Caco-2 (cell line): ENCODE measurements at regions not wholly inside any gene's neighbourhood (a gene's known extent, or its start where the extent isn't known, plus 50 kb on each side); places are given as distances from the start of the nearest gene placed in this dataset.
A peak's percentile ranks its signal among the peaks of the same experiment; 100 is the strongest.

Experiments
- BruUV-seq: library from RNA; stranded (reverse); fragments of 400-500 nt; replicated peaks from 2 replicates; lab custom pipeline; 2021; lab: Mats Ljungman, UMichigan
- CTCF ChIA-PET: fragments of 300-600 bp; sonication (Branson Sonifier 250); formaldehyde crosslinking; loops from one replicate; lab custom pipeline; 2022; ENCODE audit warnings: antibody characterized with exemption; lab: Charles Lee
- POLR2A ChIA-PET: fragments of 300-600 bp; sonication (Branson Sonifier 250); formaldehyde crosslinking; loops from one replicate; lab custom pipeline; 2022; ENCODE audit warnings: antibody characterized with exemption; lab: Charles Lee
- DNase-seq, 2 experiments: peaks; one replicate each; pipeline versions ENCODE4 v3.0.0 to v3.0.0-alpha.2; 2020 to 2022
- H3K27me3 ChIP-seq: replicated peaks from 2 replicates; pipeline ENCODE4 v1.6.0; 2011; ENCODE audit warnings: low read length; ENCODE audit not compliant: control insufficient read depth, insufficient read depth
- H3K36me3 ChIP-seq: 2 replicates; pipeline ENCODE4 v1.5.1; 2011; ENCODE audit warnings: low read length; ENCODE audit not compliant: control insufficient read depth, insufficient read depth
- H3K4me1 ChIP-seq: fragments of 250-450 bp; sonication (Bioruptor Pico); 2 replicates; pipeline ENCODE4 v1.5.1; 2020; ENCODE audit warnings: mild to moderate bottlenecking
- H3K4me3 ChIP-seq: 2 replicates; pipeline ENCODE4 v1.5.1; 2011; ENCODE audit warnings: low read depth, mild to moderate bottlenecking, control low read depth, low read length
- H3K9me3 ChIP-seq: fragments of 250-450 bp; sonication (Bioruptor Pico); 2 replicates; pipeline ENCODE4 v1.5.1; 2020; ENCODE audit warnings: mild to moderate bottlenecking, moderate library complexity
- H3K27ac Mint-ChIP-seq: one replicate; pipeline ENCODE4 v1.8.0; 2022; ENCODE audit warnings: mixed read lengths; ENCODE audit not compliant: unreplicated experiment
- H3K27me3 Mint-ChIP-seq: one replicate; pipeline ENCODE4 v1.8.0; 2022; ENCODE audit warnings: mixed read lengths; ENCODE audit not compliant: insufficient read depth, unreplicated experiment
- H3K36me3 Mint-ChIP-seq: one replicate; pipeline ENCODE4 v1.8.0; 2022; ENCODE audit warnings: mild to moderate bottlenecking, mixed read lengths; ENCODE audit not compliant: insufficient read depth, unreplicated experiment
- H3K4me1 Mint-ChIP-seq: one replicate; pipeline ENCODE4 v1.8.0; 2022; ENCODE audit warnings: low read depth, mixed read lengths; ENCODE audit not compliant: unreplicated experiment
- H3K4me3 Mint-ChIP-seq: one replicate; pipeline ENCODE4 v1.8.0; 2022; ENCODE audit warnings: mild to moderate bottlenecking, moderate library complexity, mixed read lengths; ENCODE audit not compliant: unreplicated experiment
- H3K9me3 Mint-ChIP-seq: one replicate; pipeline ENCODE4 v1.8.0; 2022; ENCODE audit warnings: mixed read lengths; ENCODE audit not compliant: unreplicated experiment
- CTCF ChIP-seq, 2 experiments: fragments of 200-600 bp in 1 of 2; IDR thresholded peaks; 1 replicate in 1 of 2; 2 replicates in 1 of 2; pipeline versions ENCODE4 v1.5.1 to v1.8.0; 2011 to 2022; ENCODE audit warnings: antibody characterized with exemption in 1 of 2, control low read depth in 1 of 2, inconsistent platforms in 1 of 2, low read depth in 1 of 2, low read length in 1 of 2, mild to moderate bottlenecking in 1 of 2, moderate library complexity in 1 of 2; ENCODE audit not compliant: insufficient read depth in 1 of 2, severe bottlenecking in 1 of 2, unreplicated experiment in 1 of 2
- intact Hi-C: fragments of 100-400 bp; cut with micrococcal nuclease; formaldehyde crosslinking; loops from one replicate; pipeline ENCODE4 v1.10.0; 2022; ENCODE audit not compliant: unreplicated experiment

GRCh38 chr16:66222756-66223155, 143.7 kb upstream of the CDH5 start:
- POLR2A ChIA-PET, result no interaction called here
- no peak overlapping the region for H3K4me3 Mint-ChIP-seq
- CTCF ChIA-PET, result no interaction called here

GRCh38 chr16:66220702-66221101, 145.8 kb upstream of the CDH5 start:
- no peaks in the 10 kb centered on the region; the same call in 1 of the 2 replicates for H3K27me3 ChIP-seq
- no peak overlapping the region for H3K27ac Mint-ChIP-seq

More at GRCh38 chr16:66222756-66223155, 143.7 kb upstream of the CDH5 start:
- Histone ChIP-seq H3K36me3 (no peaks in the 10 kb centered on the region), H3K9me3 (no peaks in the 10 kb centered on the region), H3K4me1 (no peaks in the 10 kb centered on the region), H3K4me3 (no peak overlapping the region), H3K27me3 (no peaks in the 10 kb centered on the region)
- TF ChIP-seq CTCF (IDR thresholded peaks at IDR 0.05; ENCODE audit: insufficient read depth in 1 of 2, low read depth in 1 of 2, low read length in 1 of 2, severe bottlenecking in 1 of 2, unreplicated experiment in 1 of 2), result no peak
- Mint-ChIP-seq H3K36me3 (no peaks in the 10 kb centered on the region), H3K4me1 (no peaks in the 10 kb centered on the region), H3K27ac (no peak overlapping the region), H3K27me3 (no peaks in the 10 kb centered on the region), H3K9me3 (no peaks in the 10 kb centered on the region)
- DNase-seq, result peak in 1 of 2 experiments; percentile 18
- BruUV-seq, result no TSS peak
- intact Hi-C loops, result no loop called here

GRCh38 chr16:66219491-66219890, 147.0 kb upstream of the CDH5 start:
- peaks cover 11% of the 10 kb centered on the region for H3K27me3 Mint-ChIP-seq
- POLR2A ChIA-PET, result no interaction called here
- TF ChIP-seq CTCF (IDR thresholded peaks at IDR 0.05; ENCODE audit: insufficient read depth in 1 of 2, low read depth in 1 of 2, low read length in 1 of 2, severe bottlenecking in 1 of 2, unreplicated experiment in 1 of 2), result no peak
- CTCF ChIA-PET, result no interaction called here
- H3K36me3 Mint-ChIP-seq, result no peaks in the 10 kb centered on the region
- BruUV-seq, result no TSS peak
- no peak overlapping the region for H3K27ac Mint-ChIP-seq
- H3K4me3 Mint-ChIP-seq, result no peak overlapping the region
- no peaks in the 10 kb centered on the region for H3K9me3 Mint-ChIP-seq
- Histone ChIP-seq H3K9me3 (no peaks in the 10 kb centered on the region), H3K27me3 (no peaks in the 10 kb centered on the region; the same call in 1 of the 2 replicates), H3K36me3 (no peaks in the 10 kb centered on the region), H3K4me3 (no peak overlapping the region), H3K4me1 (no peaks in the 10 kb centered on the region)
- no peak for DNase-seq
- no peaks in the 10 kb centered on the region for H3K4me1 Mint-ChIP-seq
- intact Hi-C loops, result no loop called here

More at GRCh38 chr16:66220702-66221101, 145.8 kb upstream of the CDH5 start:
- H3K4me1 ChIP-seq, result no peaks in the 10 kb centered on the region
- no peaks in the 10 kb centered on the region for H3K36me3 ChIP-seq
- Mint-ChIP-seq H3K36me3 (no peaks in the 10 kb centered on the region), H3K4me1 (no peaks in the 10 kb centered on the region), H3K4me3 (no peak overlapping the region), H3K27me3 (peaks cover 4% of the 10 kb centered on the region), H3K9me3 (no peaks in the 10 kb centered on the region)
- ChIA-PET CTCF (no interaction called here), POLR2A (no interaction called here)
- DNase-seq, result no peak
- intact Hi-C loops, result no loop called here
- no peak for TF ChIP-seq CTCF (IDR thresholded peaks at IDR 0.05; ENCODE audit: insufficient read depth in 1 of 2, low read depth in 1 of 2, low read length in 1 of 2, severe bottlenecking in 1 of 2, unreplicated experiment in 1 of 2)
- BruUV-seq, result no TSS peak
- H3K9me3 ChIP-seq, result no peaks in the 10 kb centered on the region
- no peak overlapping the region for H3K4me3 ChIP-seq
